IMR-90 (cell line): ENCODE measurements at regions not wholly inside any gene's neighbourhood (a gene's known extent, or its start where the extent isn't known, plus 50 kb on each side); places are given as distances from the start of the nearest gene placed in this dataset.

Source experiments
- ATAC-seq: fragments of 200-7000 bp; cut with Tn5 transposase; 2 replicates; pipeline ENCODE4 v1.9.1; 2020; ENCODE audit warnings: low read depth, mild to moderate bottlenecking, moderate library complexity
- BruUV-seq: library from RNA; stranded (reverse); fragments of 400-500 nt; replicated peaks from 2 replicates; lab custom pipeline; 2021; lab: Mats Ljungman, UMichigan
- CTCF ChIA-PET: fragments of 300-600 bp; formaldehyde crosslinking; extraction: SDS; loops from one replicate; lab custom pipeline; 2021; ENCODE audit warnings: antibody characterized with exemption; lab: Yijun Ruan, JAX
- POLR2A ChIA-PET: fragments of 300-600 bp; sonication (Branson Sonifier 250); formaldehyde crosslinking; loops from one replicate; lab custom pipeline; 2022; ENCODE audit warnings: antibody characterized with exemption; ENCODE audit not compliant: unreplicated experiment; lab: Charles Lee
- DNase-seq: peaks from one replicate; pipeline ENCODE4 v3.0.0; 2013
- H2AFZ ChIP-seq: replicated peaks from 2 replicates; pipeline ENCODE3; 2013; ENCODE audit warnings: low read length, mild to moderate bottlenecking; ENCODE audit not compliant: poor library complexity
- H2AK5ac ChIP-seq: 2 replicates; pipeline ENCODE4 v1.6.1; 2013; ENCODE audit warnings: low read depth, low read length, inconsistent platforms
- H2AK9ac ChIP-seq: replicated peaks from 2 replicates; pipeline ENCODE3; 2013; ENCODE audit warnings: mild to moderate bottlenecking, low read depth, low read length, moderate library complexity; ENCODE audit not compliant: poor library complexity
- H2BK120ac ChIP-seq: 2 replicates; pipeline ENCODE4 v1.6.1; 2013; ENCODE audit warnings: low read depth, low read length, inconsistent platforms
- H2BK15ac ChIP-seq: 3 replicates; pipeline ENCODE4 v1.6.1; 2013; ENCODE audit warnings: low read depth, low read length, inconsistent platforms
- H2BK20ac ChIP-seq: 2 replicates; pipeline ENCODE4 v1.6.1; 2013; ENCODE audit warnings: low read depth, mild to moderate bottlenecking, inconsistent platforms, low read length, moderate library complexity
- H2BK5ac ChIP-seq: 2 replicates; pipeline ENCODE4 v1.6.1; 2013; ENCODE audit warnings: mild to moderate bottlenecking, low read depth, low read length, inconsistent platforms; ENCODE audit not compliant: poor library complexity, severe bottlenecking
- H3K14ac ChIP-seq: replicated peaks from 2 replicates; pipeline ENCODE4 v1.6.1; 2013; ENCODE audit warnings: low read depth, low read length, inconsistent platforms
- H3K18ac ChIP-seq: 2 replicates; pipeline ENCODE4 v1.6.1; 2013; ENCODE audit warnings: low read depth, low read length, control low read depth
- H3K23ac ChIP-seq: 2 replicates; pipeline ENCODE4 v1.6.1; 2013; ENCODE audit warnings: low read depth, low read length, inconsistent platforms
- H3K27ac ChIP-seq: 2 replicates; pipeline ENCODE4 v1.5.1; 2013; ENCODE audit warnings: mild to moderate bottlenecking, control low read depth, low read length; ENCODE audit not compliant: insufficient read depth
- H3K27me3 ChIP-seq: 2 replicates; pipeline ENCODE4 v1.6.1; 2013; ENCODE audit warnings: low read length; ENCODE audit not compliant: control insufficient read depth, insufficient read depth
- H3K36me3 ChIP-seq: 2 replicates; pipeline ENCODE4 v1.6.1; 2013; ENCODE audit warnings: low read length, mixed read lengths; ENCODE audit not compliant: control insufficient read depth, insufficient read depth
- H3K4ac ChIP-seq: 2 replicates; pipeline ENCODE4 v1.6.1; 2013; ENCODE audit warnings: low read depth, low read length, inconsistent platforms
- H3K4me1 ChIP-seq: 2 replicates; pipeline ENCODE4 v1.6.1; 2013; ENCODE audit warnings: low read length, mixed read lengths; ENCODE audit not compliant: control insufficient read depth, insufficient read depth
- H3K4me2 ChIP-seq: 2 replicates; pipeline ENCODE4 v1.6.1; 2013; ENCODE audit warnings: low read depth, mild to moderate bottlenecking, control low read depth, low read length, moderate library complexity
- H3K4me3 ChIP-seq: 2 replicates; pipeline ENCODE4 v1.5.1; 2013; ENCODE audit warnings: low read depth, mild to moderate bottlenecking, control low read depth, low read length, moderate library complexity; ENCODE audit not compliant: insufficient read depth
- H3K56ac ChIP-seq: 2 replicates; pipeline ENCODE4 v1.6.1; 2013; ENCODE audit warnings: low read length, inconsistent platforms; ENCODE audit not compliant: insufficient read depth; ENCODE audit errors: extremely low read depth
- H3K79me1 ChIP-seq, 2 experiments: 2 replicates each; pipeline ENCODE4 v1.6.1; 2013; ENCODE audit warnings: low read length in 2 of 2, inconsistent platforms in 1 of 2, low read depth in 1 of 2
- H3K9ac ChIP-seq: 2 replicates; pipeline ENCODE4 v1.6.1; 2013; ENCODE audit warnings: low read depth, low read length, control low read depth
- H3K9me1 ChIP-seq: 2 replicates; pipeline ENCODE4 v1.6.1; 2013; ENCODE audit warnings: low read length, inconsistent platforms; ENCODE audit not compliant: insufficient read depth
- H3K9me3 ChIP-seq: 2 replicates; pipeline ENCODE4 v1.6.1; 2013; ENCODE audit warnings: low read length; ENCODE audit not compliant: control insufficient read depth, insufficient read depth
- H4K20me1 ChIP-seq: 2 replicates; pipeline ENCODE4 v1.6.1; 2013; ENCODE audit warnings: low read length, inconsistent platforms; ENCODE audit not compliant: insufficient read depth
- H4K5ac ChIP-seq: 2 replicates; pipeline ENCODE4 v1.6.1; 2013; ENCODE audit warnings: mild to moderate bottlenecking, low read depth, low read length, control low read depth
- H4K8ac ChIP-seq, 2 experiments: 2 replicates each; pipeline ENCODE4 v1.6.1; 2013; ENCODE audit warnings: low read depth in 2 of 2, low read length in 2 of 2, control low read depth in 1 of 2, inconsistent platforms in 1 of 2
- H4K91ac ChIP-seq: 2 replicates; pipeline ENCODE4 v1.6.1; 2013; ENCODE audit warnings: low read depth, low read length, inconsistent platforms; ENCODE audit not compliant: insufficient read depth
- BHLHE40 ChIP-seq: fragments of 150-350 bp; IDR thresholded peaks from 2 replicates; pipeline ENCODE4 v1.6.1; 2016; ENCODE audit warnings: mild to moderate bottlenecking, low read depth, low read length
- CEBPB ChIP-seq: IDR thresholded peaks from 2 replicates; pipeline ENCODE4 v1.6.1; 2012; ENCODE audit warnings: low read depth, low read length, improper control_type of control experiment
- ELK1 ChIP-seq: fragments of 150-350 bp; IDR thresholded peaks from 2 replicates; pipeline ENCODE4 v1.6.1; 2016; ENCODE audit warnings: low read depth, mild to moderate bottlenecking, low read length, moderate library complexity, borderline replicate concordance
- FOS ChIP-seq: fragments of 150-350 bp; IDR thresholded peaks from 2 replicates; pipeline ENCODE4 v1.6.1; 2016; ENCODE audit warnings: low read depth, low read length
- MAFK ChIP-seq: IDR thresholded peaks from 2 replicates; pipeline ENCODE4 v1.6.1; 2012; ENCODE audit warnings: low read depth, low read length, improper control_type of control experiment
- MXI1 ChIP-seq: IDR thresholded peaks from 2 replicates; pipeline ENCODE4 v1.6.1; 2012; ENCODE audit warnings: low read depth, mild to moderate bottlenecking, low read length, moderate library complexity, borderline replicate concordance
- NFE2L2 ChIP-seq: fragments of 150-350 bp; IDR thresholded peaks from 2 replicates; pipeline ENCODE4 v1.6.1; 2016; ENCODE audit warnings: low read depth, mild to moderate bottlenecking, low read length
- RAD21 ChIP-seq: IDR thresholded peaks from 2 replicates; pipeline ENCODE4 v1.6.1; 2012; ENCODE audit warnings: low read length, improper control_type of control experiment
- RCOR1 ChIP-seq: IDR thresholded peaks from 2 replicates; pipeline ENCODE4 v1.6.1; 2012; ENCODE audit warnings: mild to moderate bottlenecking, low read length, improper control_type of control experiment; ENCODE audit not compliant: insufficient replicate concordance
- SMC3 ChIP-seq: fragments of 150-350 bp; IDR thresholded peaks from 2 replicates; pipeline ENCODE4 v1.6.1; 2016; ENCODE audit warnings: low read depth, mild to moderate bottlenecking, antibody characterized with exemption, low read length, moderate library complexity
- USF2 ChIP-seq: fragments of 150-350 bp; IDR thresholded peaks from 2 replicates; pipeline ENCODE4 v1.6.1; 2017; ENCODE audit warnings: mild to moderate bottlenecking, antibody characterized with exemption, low read length, low read depth
- WGBS, 2 experiments: methylation state at CpG; one replicate each; pipeline versions ENCODE4 v1.1.5 to v1.1.7; 2013; ENCODE audit warnings: missing lambda C conversion rate in 2 of 2; ENCODE audit not compliant: insufficient read length in 1 of 2; ENCODE audit errors: extremely low coverage in 2 of 2; 5-methylcytosine and 5-hydroxymethylcytosine counted together
- dilution Hi-C: fragments of 300-500 bp; cut with HindIII; formaldehyde crosslinking; loops from one replicate; pipeline ENCODE4 v1.14.3; 2018; ENCODE audit warnings: low sequenced_read_pairs; ENCODE audit not compliant: unreplicated experiment
- in situ Hi-C: fragments of 300-500 bp; cut with MboI; formaldehyde crosslinking; loops from 3 replicates; pipeline ENCODE4 v1.14.3; 2019; ENCODE audit warnings: low sequenced_read_pairs, inconsistent platforms, mixed read lengths
- intact Hi-C: fragments of 100-400 bp; cut with micrococcal nuclease; formaldehyde crosslinking; loops from 2 replicates; pipeline ENCODE4 v1.10.0; 2022
- TF ChIP-seq, protein P1 (sequence below): conservative IDR thresholded peaks from 2 replicates; pipeline ENCODE4 v1.5.1; 2012; ENCODE audit warnings: mild to moderate bottlenecking, low read depth, low read length, improper control_type of control experiment

- no peak overlapping the region for H2AK9ac ChIP-seq
- ATAC-seq (no peak), DNase-seq (no peak)
- TF ChIP-seq, protein P1, sequence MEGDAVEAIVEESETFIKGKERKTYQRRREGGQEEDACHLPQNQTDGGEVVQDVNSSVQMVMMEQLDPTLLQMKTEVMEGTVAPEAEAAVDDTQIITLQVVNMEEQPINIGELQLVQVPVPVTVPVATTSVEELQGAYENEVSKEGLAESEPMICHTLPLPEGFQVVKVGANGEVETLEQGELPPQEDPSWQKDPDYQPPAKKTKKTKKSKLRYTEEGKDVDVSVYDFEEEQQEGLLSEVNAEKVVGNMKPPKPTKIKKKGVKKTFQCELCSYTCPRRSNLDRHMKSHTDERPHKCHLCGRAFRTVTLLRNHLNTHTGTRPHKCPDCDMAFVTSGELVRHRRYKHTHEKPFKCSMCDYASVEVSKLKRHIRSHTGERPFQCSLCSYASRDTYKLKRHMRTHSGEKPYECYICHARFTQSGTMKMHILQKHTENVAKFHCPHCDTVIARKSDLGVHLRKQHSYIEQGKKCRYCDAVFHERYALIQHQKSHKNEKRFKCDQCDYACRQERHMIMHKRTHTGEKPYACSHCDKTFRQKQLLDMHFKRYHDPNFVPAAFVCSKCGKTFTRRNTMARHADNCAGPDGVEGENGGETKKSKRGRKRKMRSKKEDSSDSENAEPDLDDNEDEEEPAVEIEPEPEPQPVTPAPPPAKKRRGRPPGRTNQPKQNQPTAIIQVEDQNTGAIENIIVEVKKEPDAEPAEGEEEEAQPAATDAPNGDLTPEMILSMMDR = no peak
- no peak for TF ChIP-seq MXI1
- TF ChIP-seq RCOR1 = no peak
- TF ChIP-seq RAD21 = no peak
- no peak for TF ChIP-seq BHLHE40
- TF ChIP-seq MAFK = no peak
- no peak for TF ChIP-seq NFE2L2
- no peak for TF ChIP-seq CEBPB
- no peak for TF ChIP-seq USF2
- no peak for TF ChIP-seq ELK1
- TF ChIP-seq SMC3 = no peak
- no peak for TF ChIP-seq FOS
- peaks cover 2% of the 10 kb centered on the region; the same call in 1 of the 2 replicates for H3K4me1 ChIP-seq
- H2BK120ac ChIP-seq = no peak overlapping the region
- CTCF ChIA-PET = no interaction called here
- no peaks in the 10 kb centered on the region for H3K9me3 ChIP-seq
- peak overlapping the region; percentile 48 for H2AK5ac ChIP-seq
- H3K56ac ChIP-seq = no peak overlapping the region
- dilution Hi-C loops (no loop called here), in situ Hi-C loops (no loop called here), intact Hi-C loops (no loop called here)
- no peak overlapping the region for H3K23ac ChIP-seq
- H3K14ac ChIP-seq = no peak overlapping the region
- H3K27me3 ChIP-seq = no peaks in the 10 kb centered on the region
- no peaks in the 10 kb centered on the region; the same call in 1 of the 2 replicates for H3K9me1 ChIP-seq
- no TSS peak for BruUV-seq
- H2BK5ac ChIP-seq = no peak overlapping the region
- no peak overlapping the region for H3K4ac ChIP-seq
- H2BK20ac ChIP-seq = no peak overlapping the region
- POLR2A ChIA-PET = no interaction called here
- H2BK15ac ChIP-seq = no peak overlapping the region
- H3K36me3 ChIP-seq = no peaks in the 10 kb centered on the region
- H2AFZ ChIP-seq = no peak overlapping the region
- 60% methylated on average over 1 of the region's 8 CpGs; no CpG with 5 or more reads in 1 of the 2 experiments for WGBS, 2 experiments
- H3K9ac ChIP-seq = no peak overlapping the region
- no peak overlapping the region for H4K5ac ChIP-seq
- H3K79me1 ChIP-seq = no peaks in the 10 kb centered on the region
- H3K27ac ChIP-seq = no peak overlapping the region
- H3K4me3 ChIP-seq = no peak overlapping the region
- H4K20me1 ChIP-seq = no peaks in the 10 kb centered on the region
- no peak overlapping the region for H4K91ac ChIP-seq
- no peak overlapping the region for H3K18ac ChIP-seq
- no peak overlapping the region for H3K4me2 ChIP-seq
- no peak overlapping the region for H4K8ac ChIP-seq
These were observed 172.0 kb upstream of the MSX2 start for GRCh38 chr5:174552428-174552827.
